ENCODE measurements at regions not wholly inside any gene's neighbourhood (a gene's known extent, or its start where the extent isn't known, plus 50 kb on each side); places are given as distances from the start of the nearest gene placed in this dataset.

DNA sequence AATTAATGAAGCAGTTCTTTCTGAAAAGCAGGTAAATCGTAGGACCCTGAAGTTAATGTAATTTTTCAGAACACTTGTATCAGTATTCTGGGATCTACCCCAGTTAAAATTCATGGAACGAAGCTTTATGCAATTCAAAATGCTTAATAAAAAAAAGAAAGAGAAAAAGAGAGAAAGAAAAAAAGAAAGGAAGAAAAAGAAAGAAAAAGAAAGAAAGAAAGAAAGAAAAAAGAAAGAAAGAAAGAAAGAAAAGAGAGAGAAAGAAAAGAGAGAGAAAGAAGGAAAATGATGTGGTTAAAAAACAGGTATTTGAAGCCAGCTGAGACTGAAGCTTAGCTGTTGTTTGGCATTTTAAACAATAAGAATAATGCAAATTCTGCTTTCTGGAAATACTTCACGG, 427.4 kb upstream of the AKR1E2 start:
- H3K27ac ChIP-seq (ENCODE audit: control insufficient read depth, insufficient read depth, low read length), result no peak overlapping the region
- H3K79me2 ChIP-seq (ENCODE audit: control insufficient read depth, insufficient read depth, low read length), result no peaks in the 10 kb centered on the region
- H3K4me2 ChIP-seq (ENCODE audit: control insufficient read depth, extremely low read depth, insufficient read depth, low read depth, low read length), result no peak overlapping the region
- H3K9me3 ChIP-seq (ENCODE audit: control insufficient read depth, low read depth, low read length), result no peaks in the 10 kb centered on the region
- TF ChIP-seq, protein P1, sequence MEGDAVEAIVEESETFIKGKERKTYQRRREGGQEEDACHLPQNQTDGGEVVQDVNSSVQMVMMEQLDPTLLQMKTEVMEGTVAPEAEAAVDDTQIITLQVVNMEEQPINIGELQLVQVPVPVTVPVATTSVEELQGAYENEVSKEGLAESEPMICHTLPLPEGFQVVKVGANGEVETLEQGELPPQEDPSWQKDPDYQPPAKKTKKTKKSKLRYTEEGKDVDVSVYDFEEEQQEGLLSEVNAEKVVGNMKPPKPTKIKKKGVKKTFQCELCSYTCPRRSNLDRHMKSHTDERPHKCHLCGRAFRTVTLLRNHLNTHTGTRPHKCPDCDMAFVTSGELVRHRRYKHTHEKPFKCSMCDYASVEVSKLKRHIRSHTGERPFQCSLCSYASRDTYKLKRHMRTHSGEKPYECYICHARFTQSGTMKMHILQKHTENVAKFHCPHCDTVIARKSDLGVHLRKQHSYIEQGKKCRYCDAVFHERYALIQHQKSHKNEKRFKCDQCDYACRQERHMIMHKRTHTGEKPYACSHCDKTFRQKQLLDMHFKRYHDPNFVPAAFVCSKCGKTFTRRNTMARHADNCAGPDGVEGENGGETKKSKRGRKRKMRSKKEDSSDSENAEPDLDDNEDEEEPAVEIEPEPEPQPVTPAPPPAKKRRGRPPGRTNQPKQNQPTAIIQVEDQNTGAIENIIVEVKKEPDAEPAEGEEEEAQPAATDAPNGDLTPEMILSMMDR (optimal IDR thresholded peaks at IDR 0.05 in 1 of 3, IDR thresholded peaks at IDR 0.05 in 1 of 3, conservative IDR thresholded peaks at IDR 0.05 in 1 of 3; ENCODE audit: extremely low read depth in 1 of 3, insufficient read depth in 2 of 3, low read length in 3 of 3), result no peak
- no peak for TF ChIP-seq EZH2 (IDR thresholded peaks at IDR 0.05; ENCODE audit: low read length)
- no peak overlapping the region for H3K4me3 ChIP-seq (ENCODE audit: control insufficient read depth in 2 of 3, extremely low read depth in 1 of 3, insufficient read depth in 2 of 3, low read depth in 1 of 3, low read length in 3 of 3)
- no peaks in the 10 kb centered on the region for H3K27me3 ChIP-seq (ENCODE audit: control insufficient read depth, extremely low read depth, insufficient read depth, low read length)
- FAIRE-seq (no peak), DNase-seq (ENCODE audit: low read depth, low spot score) (no peak)
- H3K9me1 ChIP-seq (ENCODE audit: control insufficient read depth, extremely low read depth, insufficient read depth, low read length), result no peaks in the 10 kb centered on the region
- no peak overlapping the region for H3K9ac ChIP-seq (ENCODE audit: control insufficient read depth, extremely low read depth, insufficient read depth, low read length)
- dilution Hi-C loops (cut with MboI; ENCODE audit: extremely low pct_ligation_motif_present, low sequenced_read_pairs), result no loop called here
- H3K36me3 ChIP-seq (ENCODE audit: control insufficient read depth in 2 of 2, extremely low read depth in 1 of 2, insufficient read depth in 2 of 2, low read length in 2 of 2), result no peaks in the 10 kb centered on the region
- H3K4me1 ChIP-seq (ENCODE audit: control insufficient read depth, extremely low read depth, insufficient read depth, low read length), result no peaks in the 10 kb centered on the region
- H2AFZ ChIP-seq (ENCODE audit: control insufficient read depth, low read length), result no peak overlapping the region
- H4K20me1 ChIP-seq (ENCODE audit: control insufficient read depth, extremely low read depth, insufficient read depth, low read length), result no peaks in the 10 kb centered on the region

DNA sequence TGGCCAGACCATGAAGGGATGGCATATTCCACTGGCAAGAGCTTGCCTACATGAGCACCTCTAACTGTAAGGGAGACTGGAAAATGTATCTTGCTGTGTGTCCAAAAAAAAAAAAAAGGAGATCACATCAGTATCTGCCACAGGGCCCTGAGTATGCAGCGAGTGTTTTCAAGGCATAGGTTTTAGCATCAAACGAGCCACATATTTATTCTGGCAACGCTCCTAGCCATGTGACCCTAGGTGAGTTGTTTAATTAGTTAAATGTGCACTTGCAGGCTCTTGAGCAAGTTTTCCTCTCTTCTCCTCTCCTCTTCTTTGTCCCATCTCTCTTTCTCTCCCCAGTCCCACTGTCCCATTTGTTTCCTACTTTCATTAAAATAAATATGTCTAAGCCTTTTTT, 428.7 kb upstream of the AKR1E2 start:
- no peaks in the 10 kb centered on the region for H3K79me2 ChIP-seq (ENCODE audit: control insufficient read depth, insufficient read depth, low read length)
- DNase-seq (ENCODE audit: low read depth, low spot score), result no peak
- H3K27ac ChIP-seq (ENCODE audit: control insufficient read depth, insufficient read depth, low read length), result no peak overlapping the region
- no peak for FAIRE-seq
- H3K27me3 ChIP-seq (ENCODE audit: control insufficient read depth, extremely low read depth, insufficient read depth, low read length), result no peaks in the 10 kb centered on the region
- no peak overlapping the region for H3K4me3 ChIP-seq (ENCODE audit: control insufficient read depth in 2 of 3, extremely low read depth in 1 of 3, insufficient read depth in 2 of 3, low read depth in 1 of 3, low read length in 3 of 3)
- H3K4me2 ChIP-seq (ENCODE audit: control insufficient read depth, extremely low read depth, insufficient read depth, low read depth, low read length), result no peak overlapping the region
- H3K9ac ChIP-seq (ENCODE audit: control insufficient read depth, extremely low read depth, insufficient read depth, low read length), result no peak overlapping the region
- TF ChIP-seq, protein P1 (optimal IDR thresholded peaks at IDR 0.05 in 1 of 3, IDR thresholded peaks at IDR 0.05 in 1 of 3, conservative IDR thresholded peaks at IDR 0.05 in 1 of 3; ENCODE audit: extremely low read depth in 1 of 3, insufficient read depth in 2 of 3, low read length in 3 of 3), result no peak
- TF ChIP-seq EZH2 (IDR thresholded peaks at IDR 0.05; ENCODE audit: low read length), result no peak
- no peaks in the 10 kb centered on the region for H3K9me1 ChIP-seq (ENCODE audit: control insufficient read depth, extremely low read depth, insufficient read depth, low read length)
- no peak overlapping the region for H2AFZ ChIP-seq (ENCODE audit: control insufficient read depth, low read length)
- H3K9me3 ChIP-seq (ENCODE audit: control insufficient read depth, low read depth, low read length), result no peaks in the 10 kb centered on the region
- no peaks in the 10 kb centered on the region for H3K4me1 ChIP-seq (ENCODE audit: control insufficient read depth, extremely low read depth, insufficient read depth, low read length)
- no peaks in the 10 kb centered on the region for H4K20me1 ChIP-seq (ENCODE audit: control insufficient read depth, extremely low read depth, insufficient read depth, low read length)
- H3K36me3 ChIP-seq (ENCODE audit: control insufficient read depth in 2 of 2, extremely low read depth in 1 of 2, insufficient read depth in 2 of 2, low read length in 2 of 2), result no peaks in the 10 kb centered on the region
- dilution Hi-C loops (cut with MboI; ENCODE audit: extremely low pct_ligation_motif_present, low sequenced_read_pairs), result no loop called here

All from keratinocyte (primary cell).